ENCODE measurements at regions not wholly inside any gene's neighbourhood (a gene's known extent, or its start where the extent isn't known, plus 50 kb on each side); places are given as distances from the start of the nearest gene placed in this dataset.

DNA sequence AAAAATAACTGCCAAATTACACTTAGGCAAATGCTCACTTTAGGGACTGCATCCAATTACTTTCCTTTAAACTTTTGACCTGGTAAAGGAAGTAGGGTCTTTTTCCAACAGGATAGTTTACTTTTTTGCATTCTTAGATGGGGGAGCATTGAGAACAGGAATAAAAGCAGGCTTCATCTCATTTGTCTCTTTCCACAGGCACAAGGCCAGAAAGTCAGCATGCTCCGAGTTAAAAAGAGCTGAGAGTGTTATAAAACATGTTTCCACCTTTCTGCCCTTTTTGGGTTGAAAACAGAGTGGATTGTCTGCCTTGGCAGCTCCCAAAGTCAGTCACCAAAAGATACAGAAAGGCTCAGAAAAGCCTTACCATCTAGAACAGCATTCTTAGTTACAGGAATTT, 404.9 kb upstream of the ALCAM start:
- POLR2A ChIA-PET = no interaction called here
- DNase-seq (no peak), ATAC-seq (no peak)
- Mint-ChIP-seq H3K36me3 (no peaks in the 10 kb centered on the region), H3K9me3 (no peaks in the 10 kb centered on the region), H3K27me3 (no peaks in the 10 kb centered on the region), H3K27ac (no peak overlapping the region), H3K4me1 (no peaks in the 10 kb centered on the region), H3K4me3 (no peak overlapping the region)

DNA sequence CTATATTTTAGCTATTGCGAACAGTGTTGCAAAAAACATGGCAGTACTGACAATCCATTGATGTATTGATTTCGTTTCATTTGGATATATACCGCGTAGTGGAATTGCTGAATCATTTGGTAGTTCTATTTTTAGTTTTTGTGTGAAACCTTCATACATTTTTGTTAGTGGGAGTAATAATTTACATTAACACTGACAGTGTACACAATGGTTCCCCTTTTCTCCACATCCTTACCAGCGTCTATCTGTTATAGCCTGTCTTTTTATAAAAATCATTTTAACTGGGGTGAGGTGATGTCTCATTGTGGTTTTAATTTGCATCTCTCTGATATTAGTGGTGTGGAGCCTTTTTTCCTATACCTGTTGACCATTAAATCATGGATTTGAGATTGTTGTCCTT, 392.4 kb upstream of the ALCAM start:
- Mint-ChIP-seq H3K27me3 (peaks cover 0 to 12% (median 0%) of the 10 kb centered on the region in 5 donors), H3K4me1 (no peaks in the 10 kb centered on the region), H3K9me3 (peaks cover 0 to 32% (median 4%) of the 10 kb centered on the region in 9 donors), H3K4me3 (no peak overlapping the region), H3K36me3 (no peaks in the 10 kb centered on the region), H3K27ac (no peak overlapping the region)
- DNase-seq (no peak), ATAC-seq (no peak)
- POLR2A ChIA-PET = no interaction called here

DNA sequence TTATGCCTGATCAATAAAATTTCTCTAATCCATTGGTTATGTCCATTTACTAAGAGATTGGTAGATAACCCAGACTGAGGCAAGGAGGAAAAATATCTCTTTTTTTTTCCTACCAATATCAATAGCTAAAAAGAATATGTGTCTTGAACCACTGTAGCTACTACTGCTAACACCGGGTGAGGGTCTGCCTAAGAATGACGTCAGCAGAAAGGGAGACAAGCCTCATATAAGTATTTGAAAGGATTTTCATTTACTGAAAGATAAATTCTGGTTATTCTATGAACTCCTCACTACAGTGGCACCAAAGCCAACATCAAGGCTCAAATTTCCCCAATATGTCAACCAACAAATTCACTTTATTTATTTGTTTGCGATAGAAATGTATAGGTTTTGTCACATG, 389.0 kb upstream of the ALCAM start:
- Mint-ChIP-seq H3K4me1 (no peaks in the 10 kb centered on the region), H3K9me3 (peaks cover 0 to 12% (median 4%) of the 10 kb centered on the region in 9 donors), H3K27ac (no peak overlapping the region), H3K27me3 (peaks cover 0 to 12% (median 0%) of the 10 kb centered on the region in 5 donors), H3K36me3 (no peaks in the 10 kb centered on the region), H3K4me3 (no peak overlapping the region)
- POLR2A ChIA-PET = no interaction called here
- no peak for DNase-seq
- ATAC-seq = no peak

DNA sequence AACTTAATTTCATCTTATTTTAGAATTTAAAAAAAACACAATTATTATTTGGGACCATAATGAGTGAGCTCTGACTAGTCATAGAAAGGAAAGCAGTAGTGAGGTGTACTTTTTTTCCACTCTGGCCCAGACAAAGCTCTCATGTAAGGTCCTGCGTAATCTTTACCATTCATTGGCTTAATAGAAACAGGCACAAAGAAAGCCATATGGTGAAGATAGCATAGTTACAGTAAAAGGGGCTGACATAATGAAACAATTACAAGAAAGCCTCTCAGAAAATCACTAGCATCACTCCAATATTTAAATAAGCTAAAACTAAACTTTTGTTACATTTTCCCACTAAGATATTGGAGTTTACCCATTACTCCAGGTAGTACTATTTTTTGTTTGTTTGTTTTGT, 384.6 kb upstream of the ALCAM start:
- H3K27ac Mint-ChIP-seq = no peak overlapping the region
- peaks cover 0 to 8% (median 0%) of the 10 kb centered on the region in 9 donors for H3K9me3 Mint-ChIP-seq
- DNase-seq = no peak
- no peak overlapping the region for H3K4me3 Mint-ChIP-seq
- no peak for ATAC-seq
- H3K4me1 Mint-ChIP-seq = no peaks in the 10 kb centered on the region
- peaks cover 0 to 5% (median 0%) of the 10 kb centered on the region in 5 donors for H3K27me3 Mint-ChIP-seq
- no peaks in the 10 kb centered on the region for H3K36me3 Mint-ChIP-seq
- POLR2A ChIA-PET = no interaction called here

DNA sequence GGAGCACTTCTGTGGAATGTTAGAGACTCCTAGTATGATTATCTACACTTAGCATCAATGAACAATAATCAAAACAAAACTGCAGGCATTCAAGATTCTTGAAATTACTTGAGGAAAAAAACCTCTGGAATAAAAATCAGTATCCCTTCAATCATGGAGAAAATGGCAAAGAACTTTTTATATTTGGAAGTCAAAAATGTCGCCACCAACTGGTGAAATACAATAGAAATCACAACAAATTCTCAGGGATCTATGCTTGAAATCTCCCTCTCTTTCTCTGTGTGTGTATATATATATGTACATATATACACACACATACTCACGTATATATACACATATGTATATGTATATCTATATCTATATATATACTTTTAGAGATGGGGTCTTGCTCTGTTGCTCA, 378.9 kb upstream of the ALCAM start:
- ATAC-seq = no peak
- no peak for DNase-seq
- H3K27me3 Mint-ChIP-seq = no peaks in the 10 kb centered on the region
- no peak overlapping the region for H3K4me3 Mint-ChIP-seq
- H3K27ac Mint-ChIP-seq = no peak overlapping the region
- H3K9me3 Mint-ChIP-seq = peaks cover 0 to 3% (median 0%) of the 10 kb centered on the region in 9 donors
- H3K36me3 Mint-ChIP-seq = no peaks in the 10 kb centered on the region
- POLR2A ChIA-PET = no interaction called here
- no peaks in the 10 kb centered on the region for H3K4me1 Mint-ChIP-seq

DNA sequence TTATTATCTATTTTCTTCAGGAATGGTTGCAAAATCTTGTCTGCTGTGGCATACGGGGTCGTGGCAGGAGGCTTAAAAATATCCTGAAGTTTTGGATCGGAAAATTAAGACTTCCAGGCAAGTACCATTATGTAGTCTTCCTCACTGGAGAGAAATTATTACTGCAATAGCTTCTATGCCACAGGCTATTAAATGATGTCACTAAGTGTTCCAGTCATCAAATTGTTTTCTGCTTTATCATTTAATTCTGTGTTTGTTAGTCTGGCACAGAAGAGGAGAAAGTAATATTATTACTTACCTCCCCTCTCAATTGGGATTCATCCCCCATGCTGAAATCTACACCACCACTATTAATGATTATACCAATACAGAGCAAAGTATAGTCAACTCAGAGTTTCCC, 378.2 kb upstream of the ALCAM start:
- Mint-ChIP-seq H3K4me1 (no peaks in the 10 kb centered on the region), H3K9me3 (peaks cover 0 to 3% (median 0%) of the 10 kb centered on the region in 9 donors), H3K27ac (no peak overlapping the region), H3K27me3 (no peaks in the 10 kb centered on the region), H3K4me3 (no peak overlapping the region), H3K36me3 (no peaks in the 10 kb centered on the region)
- ATAC-seq = no peak
- no peak for DNase-seq
- POLR2A ChIA-PET = no interaction called here

DNA sequence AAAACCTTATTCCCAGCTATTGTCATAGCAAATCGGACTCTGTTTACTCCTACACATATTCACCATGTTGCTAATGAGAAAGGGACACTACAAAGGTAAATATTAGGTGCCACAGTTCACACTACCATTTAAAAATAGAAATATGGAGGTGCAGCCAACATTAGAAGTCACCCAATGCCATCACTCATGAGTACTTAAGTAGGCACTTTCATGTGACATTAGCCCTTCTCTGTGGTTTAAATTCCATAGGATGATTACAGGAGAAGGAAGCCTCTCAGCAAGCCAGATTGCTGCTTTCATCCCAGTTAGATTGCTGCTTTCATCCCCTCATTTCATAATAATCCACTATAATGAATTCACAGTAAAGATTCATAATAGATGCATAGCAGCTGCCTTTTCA, 376.8 kb upstream of the ALCAM start:
- Mint-ChIP-seq H3K27ac (no peak overlapping the region), H3K4me3 (no peak overlapping the region), H3K4me1 (no peaks in the 10 kb centered on the region), H3K36me3 (no peaks in the 10 kb centered on the region), H3K27me3 (no peaks in the 10 kb centered on the region), H3K9me3 (no peaks in the 10 kb centered on the region)
- ATAC-seq (no peak), DNase-seq (no peak)
- POLR2A ChIA-PET = no interaction called here

DNA sequence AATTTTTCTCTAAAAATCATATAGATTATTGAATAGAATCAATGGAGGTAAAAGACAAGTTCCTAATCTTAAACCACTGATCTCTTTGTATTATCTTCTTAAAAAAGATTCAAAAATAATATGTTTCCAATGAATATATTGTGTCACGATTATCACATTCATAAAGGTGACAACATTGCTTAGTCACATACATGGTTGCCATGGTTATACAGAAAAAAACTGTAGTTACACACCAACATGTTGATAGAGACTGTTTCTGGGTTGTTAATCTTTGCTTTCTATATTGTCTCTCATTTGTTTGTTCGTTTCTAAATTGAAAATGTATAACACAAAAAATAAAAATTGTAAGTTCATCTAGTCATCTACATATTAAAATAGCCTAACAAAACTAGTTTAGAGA, 376.0 kb upstream of the ALCAM start:
- ATAC-seq (no peak), DNase-seq (no peak)
- Mint-ChIP-seq H3K4me1 (no peaks in the 10 kb centered on the region), H3K27ac (no peak overlapping the region), H3K36me3 (no peaks in the 10 kb centered on the region), H3K27me3 (no peaks in the 10 kb centered on the region), H3K4me3 (no peak overlapping the region), H3K9me3 (peaks cover 0 to 3% (median 0%) of the 10 kb centered on the region in 9 donors)
- POLR2A ChIA-PET = no interaction called here

DNA sequence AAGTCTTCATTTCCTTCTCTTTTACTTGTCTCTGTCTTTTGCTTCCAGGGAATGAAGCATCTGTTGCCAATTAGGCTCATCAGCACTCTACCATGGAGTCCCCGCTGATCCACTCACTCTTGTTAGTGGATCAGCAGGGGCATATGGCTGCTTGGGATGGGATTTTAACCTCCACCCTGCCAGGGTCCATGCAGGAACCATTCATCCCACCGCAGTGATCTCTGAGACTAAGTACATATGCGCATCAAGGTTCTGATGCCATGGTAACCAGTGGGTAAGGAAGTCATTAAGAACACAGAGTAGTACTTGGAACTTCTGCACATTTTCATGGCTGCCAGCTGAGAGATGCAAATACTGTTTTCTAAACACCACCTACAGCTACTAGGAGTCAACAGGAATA, 374.0 kb upstream of the ALCAM start:
- H3K27ac Mint-ChIP-seq = no peak overlapping the region
- POLR2A ChIA-PET = no interaction called here
- peaks cover 0 to 4% (median 0%) of the 10 kb centered on the region in 9 donors for H3K9me3 Mint-ChIP-seq
- no peaks in the 10 kb centered on the region for H3K4me1 Mint-ChIP-seq
- no peaks in the 10 kb centered on the region for H3K36me3 Mint-ChIP-seq
- DNase-seq (no peak), ATAC-seq (no peak)
- no peaks in the 10 kb centered on the region for H3K27me3 Mint-ChIP-seq
- no peak overlapping the region for H3K4me3 Mint-ChIP-seq

DNA sequence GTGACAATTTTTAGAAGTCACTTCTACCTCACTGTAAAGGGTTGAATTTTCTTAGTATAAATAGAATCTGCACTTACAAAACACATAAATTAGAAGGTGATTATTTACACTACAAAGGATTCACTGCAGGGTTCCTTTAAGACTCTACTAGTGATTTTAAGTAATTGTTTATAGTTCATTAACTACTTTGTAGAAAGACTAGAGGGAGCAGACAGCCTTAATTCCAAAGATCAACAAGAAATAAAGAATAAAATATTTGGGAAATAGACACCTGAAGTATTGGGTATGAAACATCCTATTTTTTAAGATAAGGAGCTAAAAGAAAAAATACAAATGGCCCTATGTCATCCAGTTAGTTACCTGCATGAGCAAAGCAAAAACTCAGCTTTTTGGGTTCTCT, 360.5 kb upstream of the ALCAM start:
- ATAC-seq (no peak), DNase-seq (no peak)
- Mint-ChIP-seq H3K36me3 (no peaks in the 10 kb centered on the region), H3K27ac (no peak overlapping the region), H3K4me1 (no peaks in the 10 kb centered on the region), H3K4me3 (no peak overlapping the region), H3K27me3 (peaks cover 0 to 1% (median 0%) of the 10 kb centered on the region in 5 donors), H3K9me3 (peaks cover 0 to 7% (median 0%) of the 10 kb centered on the region in 9 donors)
- POLR2A ChIA-PET = no interaction called here

DNA sequence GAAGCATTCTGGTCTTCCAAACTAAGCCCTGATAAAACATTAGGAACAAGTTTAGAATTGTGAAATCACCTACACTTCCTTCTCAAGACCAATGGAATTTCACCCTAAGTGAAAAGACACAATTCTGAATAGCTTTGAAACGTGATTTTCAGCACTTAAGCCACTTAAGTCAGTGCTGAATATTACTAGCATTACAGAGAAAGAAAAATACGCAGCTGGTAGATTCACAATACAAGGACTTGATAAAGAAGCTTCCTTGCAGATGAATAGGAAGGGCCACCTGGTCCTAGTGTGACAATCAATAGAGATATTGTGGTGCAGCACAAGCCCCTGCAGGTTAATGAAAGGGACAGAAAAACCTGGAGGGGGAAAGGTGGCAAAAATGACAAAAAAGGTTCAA, 353.1 kb upstream of the ALCAM start:
- Mint-ChIP-seq H3K9me3 (peaks cover 0 to 7% (median 0%) of the 10 kb centered on the region in 9 donors), H3K36me3 (no peaks in the 10 kb centered on the region), H3K4me1 (no peaks in the 10 kb centered on the region), H3K27me3 (peaks cover 0 to 1% (median 0%) of the 10 kb centered on the region in 5 donors), H3K27ac (no peak overlapping the region), H3K4me3 (no peak overlapping the region)
- ATAC-seq = no peak
- POLR2A ChIA-PET = no interaction called here
- no peak for DNase-seq

DNA sequence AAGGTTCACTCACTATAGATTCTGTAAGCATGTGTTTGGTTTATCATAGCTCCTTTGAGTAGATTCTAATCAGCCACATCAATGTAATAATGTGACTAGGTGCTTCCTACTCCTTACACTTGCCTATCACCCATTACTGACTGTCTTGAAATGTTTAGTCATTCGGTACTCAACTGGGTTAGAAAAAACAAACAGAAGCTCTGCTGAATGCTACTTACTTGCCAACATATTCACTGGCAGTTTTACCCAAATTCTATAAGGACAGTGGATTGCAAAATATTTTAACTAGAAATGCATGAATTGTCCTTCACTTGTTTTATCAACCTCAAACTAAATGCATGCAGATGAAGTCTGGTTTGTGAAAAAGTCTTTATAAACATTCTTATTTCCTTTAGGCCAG, 352.1 kb upstream of the ALCAM start:
- Mint-ChIP-seq H3K4me3 (no peak overlapping the region), H3K27ac (no peak overlapping the region), H3K4me1 (no peaks in the 10 kb centered on the region), H3K36me3 (no peaks in the 10 kb centered on the region), H3K9me3 (peaks cover 0 to under 1% (median 0%) of the 10 kb centered on the region in 9 donors), H3K27me3 (no peaks in the 10 kb centered on the region)
- POLR2A ChIA-PET = no interaction called here
- DNase-seq (no peak), ATAC-seq (no peak)

DNA sequence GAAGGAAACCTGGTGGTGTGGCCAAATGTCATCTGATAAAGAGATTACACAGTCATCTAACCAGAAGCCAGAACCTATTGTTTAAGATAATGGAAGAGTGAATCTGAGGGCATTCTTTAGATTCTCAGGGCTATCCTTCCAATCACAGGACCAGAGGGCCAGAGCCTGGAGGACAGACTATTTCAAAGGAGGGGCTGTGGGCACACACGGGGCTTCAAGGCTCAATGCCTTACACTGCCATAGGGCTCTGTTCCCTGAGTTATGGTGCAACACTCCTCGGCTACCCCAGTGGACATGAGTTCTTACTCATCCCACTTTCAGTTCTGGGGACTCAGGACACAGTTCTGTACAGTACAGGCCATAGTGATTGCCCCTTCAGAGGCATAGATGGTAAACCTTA, 343.9 kb upstream of the ALCAM start:
- no peak overlapping the region for H3K27ac Mint-ChIP-seq
- POLR2A ChIA-PET = no interaction called here
- no peak overlapping the region for H3K4me3 Mint-ChIP-seq
- ATAC-seq = no peak
- H3K27me3 Mint-ChIP-seq = peaks cover 0 to 3% (median 0%) of the 10 kb centered on the region in 5 donors
- no peaks in the 10 kb centered on the region for H3K4me1 Mint-ChIP-seq
- DNase-seq = no peak
- H3K9me3 Mint-ChIP-seq = peaks cover 0 to 4% (median 0%) of the 10 kb centered on the region in 9 donors
- no peaks in the 10 kb centered on the region for H3K36me3 Mint-ChIP-seq

DNA sequence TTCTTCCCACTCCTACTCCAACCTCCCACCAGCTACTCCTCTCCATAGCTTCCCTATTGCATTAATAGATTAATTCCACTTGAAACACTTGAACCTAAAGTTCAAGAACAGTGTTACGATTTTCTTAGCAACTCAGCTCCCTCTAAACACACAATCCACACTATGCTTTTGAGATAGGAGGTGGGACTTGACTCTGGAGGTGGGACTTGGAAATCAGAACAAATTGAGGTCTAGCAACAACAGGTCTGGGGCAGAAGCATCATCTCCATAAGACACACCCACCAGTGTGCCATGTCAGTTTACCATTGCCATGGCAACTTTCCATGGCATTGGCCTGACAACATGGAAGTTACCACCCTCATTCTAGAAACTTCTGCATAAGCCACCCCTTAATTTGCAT, 336.5 kb upstream of the ALCAM start:
- DNase-seq (no peak), ATAC-seq (no peak)
- H3K4me3 Mint-ChIP-seq = no peak overlapping the region
- no peak overlapping the region for H3K27ac Mint-ChIP-seq
- H3K27me3 Mint-ChIP-seq = no peaks in the 10 kb centered on the region
- H3K9me3 Mint-ChIP-seq = no peaks in the 10 kb centered on the region
- POLR2A ChIA-PET = no interaction called here
- H3K36me3 Mint-ChIP-seq = no peaks in the 10 kb centered on the region
- H3K4me1 Mint-ChIP-seq = no peaks in the 10 kb centered on the region

DNA sequence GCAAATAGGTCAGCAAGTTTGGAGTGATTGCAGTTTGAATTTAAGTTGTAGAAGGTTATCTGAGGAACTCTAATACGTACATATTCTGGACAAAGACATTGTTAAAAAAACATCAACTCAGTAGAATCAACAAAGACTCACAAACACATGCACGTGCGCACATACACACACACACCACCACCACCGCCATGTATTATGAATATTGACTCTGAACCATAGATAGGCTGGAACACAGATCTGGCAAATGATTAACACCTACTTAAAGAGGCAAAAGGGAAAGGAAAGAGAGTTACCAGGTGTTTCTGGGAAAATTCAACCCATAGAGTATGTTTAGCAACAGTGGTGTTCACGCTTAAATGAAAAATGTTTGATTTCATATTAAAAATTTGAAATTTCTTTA, 334.2 kb upstream of the ALCAM start:
- DNase-seq = no peak
- Mint-ChIP-seq H3K4me3 (no peak overlapping the region), H3K27me3 (no peaks in the 10 kb centered on the region), H3K9me3 (no peaks in the 10 kb centered on the region), H3K4me1 (no peaks in the 10 kb centered on the region), H3K36me3 (no peaks in the 10 kb centered on the region), H3K27ac (no peak overlapping the region)
- no peak for ATAC-seq
- POLR2A ChIA-PET = no interaction called here
